GM10266 (cell line): ENCODE measurements at regions not wholly inside any gene's neighbourhood (a gene's known extent, or its start where the extent isn't known, plus 50 kb on each side); places are given as distances from the start of the nearest gene placed in this dataset.

Experiments
- DNase-seq: peaks from one replicate; pipeline ENCODE4 v3.0.0; 2012; ENCODE audit errors: extremely low spot score
- TF ChIP-seq, protein P1 (sequence below): IDR thresholded peaks from 2 replicates; pipeline ENCODE4 v1.5.1; 2012; ENCODE audit warnings: mild to moderate bottlenecking, low read depth; ENCODE audit not compliant: control insufficient read depth, insufficient read depth; ENCODE audit errors: missing control alignments

- TF ChIP-seq, protein P1, sequence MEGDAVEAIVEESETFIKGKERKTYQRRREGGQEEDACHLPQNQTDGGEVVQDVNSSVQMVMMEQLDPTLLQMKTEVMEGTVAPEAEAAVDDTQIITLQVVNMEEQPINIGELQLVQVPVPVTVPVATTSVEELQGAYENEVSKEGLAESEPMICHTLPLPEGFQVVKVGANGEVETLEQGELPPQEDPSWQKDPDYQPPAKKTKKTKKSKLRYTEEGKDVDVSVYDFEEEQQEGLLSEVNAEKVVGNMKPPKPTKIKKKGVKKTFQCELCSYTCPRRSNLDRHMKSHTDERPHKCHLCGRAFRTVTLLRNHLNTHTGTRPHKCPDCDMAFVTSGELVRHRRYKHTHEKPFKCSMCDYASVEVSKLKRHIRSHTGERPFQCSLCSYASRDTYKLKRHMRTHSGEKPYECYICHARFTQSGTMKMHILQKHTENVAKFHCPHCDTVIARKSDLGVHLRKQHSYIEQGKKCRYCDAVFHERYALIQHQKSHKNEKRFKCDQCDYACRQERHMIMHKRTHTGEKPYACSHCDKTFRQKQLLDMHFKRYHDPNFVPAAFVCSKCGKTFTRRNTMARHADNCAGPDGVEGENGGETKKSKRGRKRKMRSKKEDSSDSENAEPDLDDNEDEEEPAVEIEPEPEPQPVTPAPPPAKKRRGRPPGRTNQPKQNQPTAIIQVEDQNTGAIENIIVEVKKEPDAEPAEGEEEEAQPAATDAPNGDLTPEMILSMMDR = no peak
- DNase-seq = no peak
Measured at GRCh38 chr13:111461445-111462149, 141.2 kb downstream of the TEX29 start.

GRCh38 chr13:111462221-111462764 lies 141.9 kb downstream of the TEX29 start:
- TF ChIP-seq, protein P1 = no peak
- no peak for DNase-seq

GRCh38 chr13:111462944-111463343 lies 142.5 kb downstream of the TEX29 start:
- no peak for DNase-seq
- TF ChIP-seq, protein P1 = no peak

- TF ChIP-seq, protein P1 = no peak
- DNase-seq = no peak
Measured at GRCh38 chr13:111467111-111467890, 146.9 kb downstream of the TEX29 start.

DNA sequence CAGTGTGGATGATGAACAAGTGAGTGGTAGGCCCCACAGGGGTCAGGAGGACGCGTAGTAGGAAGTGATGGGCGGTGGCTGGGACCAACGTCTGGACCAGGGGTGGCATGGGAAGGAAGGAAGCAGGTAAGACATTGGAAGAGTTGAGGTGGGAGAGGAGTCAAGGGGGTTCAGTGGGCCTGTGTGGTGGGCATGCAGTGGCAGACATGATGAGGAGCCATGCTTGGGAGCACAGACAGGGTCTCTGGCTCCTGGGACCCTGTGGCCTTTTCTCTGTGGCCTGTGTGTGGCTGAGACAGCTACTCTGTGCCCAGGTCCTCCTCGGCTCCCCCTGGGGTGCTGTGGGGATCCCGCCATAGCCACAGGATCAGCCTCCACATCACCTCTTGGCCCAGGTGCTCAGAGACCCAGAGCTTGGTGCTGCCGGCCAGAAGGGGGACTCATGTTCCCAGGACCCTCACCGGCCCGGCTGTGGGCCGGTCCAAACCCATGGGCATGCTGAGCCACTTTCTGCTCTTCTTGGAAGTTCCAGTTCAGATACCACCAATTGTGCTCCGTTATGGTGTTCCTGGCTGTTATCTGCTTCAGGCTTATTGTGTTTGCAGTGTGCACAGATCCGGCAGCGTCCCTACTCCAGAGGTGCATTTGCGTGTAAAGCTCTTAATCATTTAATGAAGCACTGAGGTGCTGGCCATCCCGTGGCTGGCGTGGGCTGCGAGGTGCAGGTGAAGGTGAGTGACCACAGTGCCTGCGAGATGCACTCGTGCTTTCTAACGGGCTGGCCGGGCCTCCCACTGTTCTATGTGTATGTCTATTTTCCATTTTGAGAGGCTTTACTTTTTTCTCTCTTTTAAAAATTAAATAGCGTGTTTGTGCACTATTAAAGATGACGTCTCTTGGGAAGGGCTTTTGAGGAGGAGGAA lies 147.9 kb downstream of the TEX29 start:
- TF ChIP-seq, protein P1 = no peak
- DNase-seq = no peak

DNA sequence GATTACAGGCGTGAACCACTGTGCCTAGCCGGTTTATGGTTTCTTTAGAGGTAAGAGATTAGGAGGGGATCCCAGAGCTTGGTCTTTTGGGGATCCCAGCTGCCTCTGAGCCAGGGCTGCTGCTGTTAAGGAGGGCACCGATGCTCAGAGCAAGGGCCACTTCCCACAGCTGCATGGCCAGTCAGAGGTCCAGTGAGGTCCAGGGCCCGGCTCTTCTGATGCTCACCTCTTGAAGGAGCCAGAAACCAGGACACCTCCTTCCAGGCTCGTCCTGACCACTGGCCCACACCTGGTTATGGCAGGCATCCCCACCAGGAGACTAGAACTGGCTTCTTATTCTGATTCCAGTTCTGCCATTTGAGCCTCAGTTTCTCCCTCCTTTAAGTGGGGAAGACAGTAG lies 149.0 kb downstream of the TEX29 start:
- no peak for DNase-seq
- TF ChIP-seq, protein P1 = no peak
